Endothelial cell of umbilical vein (primary cell): ENCODE measurements at regions not wholly inside any gene's neighbourhood (a gene's known extent, or its start where the extent isn't known, plus 50 kb on each side); places are given as distances from the start of the nearest gene placed in this dataset.

Source experiments
- BruUV-seq: library from RNA; stranded (reverse); fragments of 400-500 nt; replicated peaks from 2 replicates; lab custom pipeline; 2021; lab: Mats Ljungman, UMichigan
- CTCF ChIA-PET: fragments of 300-600, 350-600 bp; sonication (Branson Sonifier 250); formaldehyde crosslinking; loops from one replicate; lab custom pipeline; 2021; ENCODE audit warnings: antibody characterized with exemption, inconsistent platforms; lab: Charles Lee
- POLR2A ChIA-PET: fragments of 300-600, 350-600 bp; sonication (Branson Sonifier 250); formaldehyde crosslinking; loops from one replicate; lab custom pipeline; 2021; ENCODE audit warnings: antibody characterized with exemption, inconsistent platforms; lab: Charles Lee
- DNase-seq: peaks from one replicate; pipeline ENCODE4 v3.0.0-alpha.2; 2011; ENCODE audit warnings: low read depth, low spot score
- FAIRE-seq: peaks from 2 replicates; lab custom pipeline; 2011; peaks lifted over from hg19 to GRCh38; lab: Jason Lieb, UNC
- H2AFZ ChIP-seq: 2 replicates; pipeline ENCODE4 v1.6.0; 2012; ENCODE audit warnings: low read depth, low read length, control low read depth, inconsistent platforms
- H3K27ac ChIP-seq: 2 replicates; pipeline ENCODE4 v1.5.1; 2011; ENCODE audit warnings: low read depth, mild to moderate bottlenecking, control low read depth, low read length, moderate library complexity; ENCODE audit not compliant: insufficient read depth
- H3K27me3 ChIP-seq, 2 experiments: 2 replicates each; pipeline versions ENCODE4 v1.6.0 to v1.6.1; 2011; ENCODE audit warnings: low read length in 2 of 2, mixed read lengths in 1 of 2; ENCODE audit not compliant: control insufficient read depth in 2 of 2, insufficient read depth in 2 of 2
- H3K36me3 ChIP-seq, 2 experiments: 2 replicates in 1 of 2; 3 replicates in 1 of 2; pipeline ENCODE4 v1.5.1; 2011; ENCODE audit warnings: low read length in 2 of 2, mild to moderate bottlenecking in 1 of 2, moderate library complexity in 1 of 2; ENCODE audit not compliant: control insufficient read depth in 2 of 2, insufficient read depth in 2 of 2; ENCODE audit errors: extremely low read depth in 1 of 2
- H3K4me1 ChIP-seq: 3 replicates; pipeline ENCODE4 v1.5.1; 2011; ENCODE audit warnings: mild to moderate bottlenecking, low read length; ENCODE audit not compliant: control insufficient read depth, insufficient read depth; ENCODE audit errors: extremely low read depth
- H3K4me2 ChIP-seq: 2 replicates; pipeline ENCODE4 v1.6.1; 2011; ENCODE audit warnings: low read length, control low read depth, mixed read lengths; ENCODE audit not compliant: insufficient read depth
- H3K4me3 ChIP-seq, 3 experiments: fragments of 200-600 bp in 1 of 3; sonication (generic), shearing (Covaris generic) in 1 of 3; replicated peaks in 1 of 3; 2 replicates each; pipeline ENCODE4 v1.5.1; 2011 to 2016; ENCODE audit warnings: control low read depth in 3 of 3, low read length in 3 of 3, mild to moderate bottlenecking in 2 of 3, inconsistent platforms in 1 of 3, low read depth in 1 of 3, moderate library complexity in 1 of 3; ENCODE audit not compliant: insufficient read depth in 1 of 3
- H3K79me2 ChIP-seq: 2 replicates; pipeline ENCODE4 v1.6.0; 2012; ENCODE audit warnings: low read length, inconsistent platforms; ENCODE audit not compliant: control insufficient read depth, insufficient read depth
- H3K9ac ChIP-seq: replicated peaks from 2 replicates; pipeline ENCODE3; 2011; ENCODE audit warnings: low read length, control low read depth; ENCODE audit not compliant: insufficient read depth; ENCODE audit errors: extremely low read depth
- H3K9me1 ChIP-seq: replicated peaks from 3 replicates; pipeline ENCODE4 v1.6.0; 2011; ENCODE audit warnings: mild to moderate bottlenecking, low read length; ENCODE audit not compliant: control insufficient read depth, insufficient read depth; ENCODE audit errors: extremely low read depth
- H3K9me3 ChIP-seq: replicated peaks from 2 replicates; pipeline ENCODE4 v1.5.1; 2012; ENCODE audit warnings: low read length, inconsistent platforms; ENCODE audit not compliant: control insufficient read depth, insufficient read depth
- H4K20me1 ChIP-seq: replicated peaks from 2 replicates; pipeline ENCODE3; 2011; ENCODE audit warnings: mild to moderate bottlenecking, low read length; ENCODE audit not compliant: control insufficient read depth, insufficient read depth; ENCODE audit errors: extremely low read depth
- FOS ChIP-seq: IDR thresholded peaks from 2 replicates; pipeline ENCODE4 v1.6.1; 2011; ENCODE audit warnings: mild to moderate bottlenecking, low read length, moderate library complexity, borderline replicate concordance; ENCODE audit not compliant: insufficient read depth
- GATA2 ChIP-seq: IDR thresholded peaks from 2 replicates; pipeline ENCODE4 v1.7.0; 2011; ENCODE audit warnings: low read depth, mild to moderate bottlenecking, moderate library complexity, mixed read lengths, low read length; ENCODE audit not compliant: insufficient read length, insufficient read depth
- JUN ChIP-seq: IDR thresholded peaks from 2 replicates; pipeline ENCODE4 v1.6.1; 2011; ENCODE audit warnings: borderline replicate concordance, low read depth; ENCODE audit not compliant: insufficient read length, insufficient read depth
- MAX ChIP-seq: IDR thresholded peaks from 2 replicates; pipeline ENCODE4 v1.6.1; 2011; ENCODE audit not compliant: insufficient read depth, insufficient read length
- MYC ChIP-seq: IDR thresholded peaks from one replicate; pipeline ENCODE4 v1.6.1; 2011; ENCODE audit warnings: mild to moderate bottlenecking, low read depth, low read length
- POLR2A ChIP-seq: IDR thresholded peaks from 2 replicates; pipeline ENCODE4 v1.6.1; 2012; ENCODE audit warnings: low read depth, mild to moderate bottlenecking, control low read depth, low read length
- POLR2AphosphoS5 ChIP-seq: IDR thresholded peaks from 2 replicates; pipeline ENCODE4 v1.6.1; 2012; ENCODE audit warnings: low read depth, mild to moderate bottlenecking, control low read depth, low read length, moderate library complexity; ENCODE audit not compliant: insufficient read depth
- dilution Hi-C: fragments of 300-500 bp; cut with MboI; formaldehyde crosslinking; loops from one replicate; pipeline ENCODE4 v1.15.0; 2019; ENCODE audit warnings: low sequenced_read_pairs; ENCODE audit not compliant: extremely low pct_ligation_motif_present
- intact Hi-C: fragments of 100-400 bp; cut with micrococcal nuclease; formaldehyde crosslinking; loops from one replicate; pipeline ENCODE4 v1.10.0; 2022

GRCh38 chrX:25154168-25154567 is 138.4 kb upstream of the ARX start:
- intact Hi-C loops: no loop called here
- no TSS peak for BruUV-seq
- no peak for FAIRE-seq
- Histone ChIP-seq H3K27me3 (peaks cover 0 to 2% of the 10 kb centered on the region in 2 experiments), H3K4me2 (no peak overlapping the region), H3K9me1 (no peaks in the 10 kb centered on the region), H2AFZ (no peak overlapping the region), H3K36me3 (no peaks in the 10 kb centered on the region), H3K4me1 (no peaks in the 10 kb centered on the region), H3K27ac (no peak overlapping the region), H3K9me3 (no peaks in the 10 kb centered on the region), H3K4me3 (no peak overlapping the region), H4K20me1 (no peaks in the 10 kb centered on the region), H3K9ac (no peak overlapping the region), H3K79me2 (no peaks in the 10 kb centered on the region)
- CTCF ChIA-PET: no interaction called here
- TF ChIP-seq MAX (no peak), FOS (no peak), POLR2A (no peak)
- POLR2A ChIA-PET: no interaction called here
- DNase-seq: no peak
- dilution Hi-C loops: no loop called here

- Histone ChIP-seq H3K27me3 (peaks cover 0 to 2% of the 10 kb centered on the region in 2 experiments), H3K4me1 (no peaks in the 10 kb centered on the region), H3K9me3 (no peaks in the 10 kb centered on the region), H2AFZ (no peak overlapping the region), H3K36me3 (no peaks in the 10 kb centered on the region), H4K20me1 (no peaks in the 10 kb centered on the region), H3K9me1 (no peaks in the 10 kb centered on the region), H3K79me2 (no peaks in the 10 kb centered on the region), H3K4me3 (no peak overlapping the region), H3K9ac (no peak overlapping the region), H3K27ac (no peak overlapping the region), H3K4me2 (no peak overlapping the region)
- dilution Hi-C loops: no loop called here
- ChIA-PET POLR2A (no interaction called here), CTCF (no interaction called here)
- intact Hi-C loops: no loop called here
- TF ChIP-seq JUN: no peak
- TF ChIP-seq POLR2A: no peak
- TF ChIP-seq MYC: no peak
- TF ChIP-seq MAX: no peak
- no peak for TF ChIP-seq POLR2AphosphoS5
- TF ChIP-seq GATA2: no peak
- DNase-seq: no peak
- FAIRE-seq: no peak
- BruUV-seq: no TSS peak
Observed at GRCh38 chrX:25151749-25152148, 136.0 kb upstream of the ARX start.
